ENCODE measurements at regions not wholly inside any gene's neighbourhood (a gene's known extent, or its start where the extent isn't known, plus 50 kb on each side); places are given as distances from the start of the nearest gene placed in this dataset.
A peak's percentile ranks its signal among the peaks of the same experiment; 100 is the strongest.

- H3K79me2 ChIP-seq (ENCODE audit: low read depth), result no peaks in the 10 kb centered on the region
- ChIA-PET CTCF (no interaction called here), POLR2A (ENCODE audit: unreplicated experiment) (no interaction called here)
- BruUV-seq (replicated peaks), result no TSS peak
- H3K27me3 ChIP-seq (ENCODE audit: insufficient read depth, low read depth), result no peaks in the 10 kb centered on the region
- H3K4me3 ChIP-seq, result no peak overlapping the region
- no peaks in the 10 kb centered on the region for H3K9me3 ChIP-seq (ENCODE audit: insufficient read depth, low read depth)
- no peaks in the 10 kb centered on the region for H4K20me1 ChIP-seq (ENCODE audit: insufficient read depth)
- intact Hi-C loops (cut with micrococcal nuclease; ENCODE audit: unreplicated experiment), result no loop called here
- no peaks in the 10 kb centered on the region for H3K4me1 ChIP-seq (replicated peaks; ENCODE audit: insufficient read depth)
- H3K9me2 ChIP-seq (ENCODE audit: insufficient read depth), result no peaks in the 10 kb centered on the region
- H3K4me2 ChIP-seq, result no peak overlapping the region
- H3F3A ChIP-seq (ENCODE audit: insufficient read depth, low read depth), result no peaks in the 10 kb centered on the region
- H3K27ac ChIP-seq, result no peak overlapping the region
- no peak for TF ChIP-seq CTCF (conservative IDR thresholded peaks at IDR 0.05)
- no peak for TF ChIP-seq EZH2 (IDR thresholded peaks at IDR 0.05; ENCODE audit: low read depth)
- DNase-seq, result no peak
- no peaks in the 10 kb centered on the region for H3K36me3 ChIP-seq (ENCODE audit: low read depth)
- H2AFZ ChIP-seq, result no peak overlapping the region
Measured at GRCh38 chr3:182138393-182138792, 426.7 kb downstream of the SOX2 start.

GRCh38 chr3:182139627-182140357 lies 428.1 kb downstream of the SOX2 start:
- no peaks in the 10 kb centered on the region for H3K27me3 ChIP-seq (ENCODE audit: insufficient read depth, low read depth)
- TF ChIP-seq CTCF (conservative IDR thresholded peaks at IDR 0.05) (peak; percentile 44; the same call in 1 of the 2 replicates), EZH2 (IDR thresholded peaks at IDR 0.05; ENCODE audit: low read depth) (no peak)
- intact Hi-C loops (cut with micrococcal nuclease; ENCODE audit: unreplicated experiment), result no loop called here
- no peaks in the 10 kb centered on the region for H3K79me2 ChIP-seq (ENCODE audit: low read depth)
- H3K9me2 ChIP-seq (ENCODE audit: insufficient read depth), result no peaks in the 10 kb centered on the region
- no peak overlapping the region for H2AFZ ChIP-seq
- no peaks in the 10 kb centered on the region for H3K9me3 ChIP-seq (ENCODE audit: insufficient read depth, low read depth)
- DNase-seq, result no peak
- no peaks in the 10 kb centered on the region for H3K36me3 ChIP-seq (ENCODE audit: low read depth)
- H3K27ac ChIP-seq, result no peak overlapping the region
- no peaks in the 10 kb centered on the region for H3K4me1 ChIP-seq (replicated peaks; ENCODE audit: insufficient read depth)
- H3K4me2 ChIP-seq, result no peak overlapping the region
- BruUV-seq (replicated peaks), result no TSS peak
- no peak overlapping the region for H3K4me3 ChIP-seq
- H3F3A ChIP-seq (ENCODE audit: insufficient read depth, low read depth), result no peaks in the 10 kb centered on the region
- ChIA-PET CTCF (no interaction called here), POLR2A (ENCODE audit: unreplicated experiment) (no interaction called here)
- H4K20me1 ChIP-seq (ENCODE audit: insufficient read depth), result no peaks in the 10 kb centered on the region

- no peaks in the 10 kb centered on the region for H3F3A ChIP-seq (ENCODE audit: insufficient read depth, low read depth)
- H3K27me3 ChIP-seq (ENCODE audit: insufficient read depth, low read depth), result no peaks in the 10 kb centered on the region
- ChIA-PET POLR2A (ENCODE audit: unreplicated experiment) (no interaction called here), CTCF (no interaction called here)
- intact Hi-C loops (cut with micrococcal nuclease; ENCODE audit: unreplicated experiment), result no loop called here
- H3K4me2 ChIP-seq, result no peak overlapping the region
- H2AFZ ChIP-seq, result no peak overlapping the region
- no peaks in the 10 kb centered on the region for H3K4me1 ChIP-seq (replicated peaks; ENCODE audit: insufficient read depth)
- DNase-seq, result no peak
- no peaks in the 10 kb centered on the region for H4K20me1 ChIP-seq (ENCODE audit: insufficient read depth)
- no peaks in the 10 kb centered on the region for H3K9me3 ChIP-seq (ENCODE audit: insufficient read depth, low read depth)
- no peaks in the 10 kb centered on the region for H3K79me2 ChIP-seq (ENCODE audit: low read depth)
- no TSS peak for BruUV-seq (replicated peaks)
- no peak overlapping the region for H3K4me3 ChIP-seq
- TF ChIP-seq CTCF (conservative IDR thresholded peaks at IDR 0.05) (no peak), EZH2 (IDR thresholded peaks at IDR 0.05; ENCODE audit: low read depth) (no peak)
- H3K36me3 ChIP-seq (ENCODE audit: low read depth), result no peaks in the 10 kb centered on the region
- H3K9me2 ChIP-seq (ENCODE audit: insufficient read depth), result no peaks in the 10 kb centered on the region
- H3K27ac ChIP-seq, result no peak overlapping the region
Measured at GRCh38 chr3:182142928-182143327, 431.2 kb downstream of the SOX2 start.

Measured in PC-9 (cell line).